ENCODE measurements at regions not wholly inside any gene's neighbourhood (a gene's known extent, or its start where the extent isn't known, plus 50 kb on each side); places are given as distances from the start of the nearest gene placed in this dataset.

GRCh38 chr3:153399636-153400035, 237.6 kb downstream of the RAP2B start:
- TF ChIP-seq, protein P1, sequence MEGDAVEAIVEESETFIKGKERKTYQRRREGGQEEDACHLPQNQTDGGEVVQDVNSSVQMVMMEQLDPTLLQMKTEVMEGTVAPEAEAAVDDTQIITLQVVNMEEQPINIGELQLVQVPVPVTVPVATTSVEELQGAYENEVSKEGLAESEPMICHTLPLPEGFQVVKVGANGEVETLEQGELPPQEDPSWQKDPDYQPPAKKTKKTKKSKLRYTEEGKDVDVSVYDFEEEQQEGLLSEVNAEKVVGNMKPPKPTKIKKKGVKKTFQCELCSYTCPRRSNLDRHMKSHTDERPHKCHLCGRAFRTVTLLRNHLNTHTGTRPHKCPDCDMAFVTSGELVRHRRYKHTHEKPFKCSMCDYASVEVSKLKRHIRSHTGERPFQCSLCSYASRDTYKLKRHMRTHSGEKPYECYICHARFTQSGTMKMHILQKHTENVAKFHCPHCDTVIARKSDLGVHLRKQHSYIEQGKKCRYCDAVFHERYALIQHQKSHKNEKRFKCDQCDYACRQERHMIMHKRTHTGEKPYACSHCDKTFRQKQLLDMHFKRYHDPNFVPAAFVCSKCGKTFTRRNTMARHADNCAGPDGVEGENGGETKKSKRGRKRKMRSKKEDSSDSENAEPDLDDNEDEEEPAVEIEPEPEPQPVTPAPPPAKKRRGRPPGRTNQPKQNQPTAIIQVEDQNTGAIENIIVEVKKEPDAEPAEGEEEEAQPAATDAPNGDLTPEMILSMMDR (conservative IDR thresholded peaks at IDR 0.05 in 1 of 2, IDR thresholded peaks at IDR 0.05 in 1 of 2; ENCODE audit: low read depth in 1 of 2, low read length in 2 of 2): no peak
- no peak for TF ChIP-seq EZH2 (IDR thresholded peaks at IDR 0.05; ENCODE audit: low read length, missing control alignments)

All from fibroblast of lung (primary cell).